ENCODE measurements at regions not wholly inside any gene's neighbourhood (a gene's known extent, or its start where the extent isn't known, plus 50 kb on each side); places are given as distances from the start of the nearest gene placed in this dataset.

- TF ChIP-seq CTCF (IDR thresholded peaks at IDR 0.05), result no peak
- no peak for TF ChIP-seq POLR2A (IDR thresholded peaks at IDR 0.05)
These were observed 175.0 kb upstream of the COL11A1 start for GRCh38 chr1:103283371-103283770.

Measured in right lobe of liver (tissue), 4 donors.